Ishikawa (cell line): ENCODE measurements at regions not wholly inside any gene's neighbourhood (a gene's known extent, or its start where the extent isn't known, plus 50 kb on each side); places are given as distances from the start of the nearest gene placed in this dataset.

Source experiments
- NFIC ChIP-seq: IDR thresholded peaks from 2 replicates; pipeline ENCODE4 v1.6.1; 2012
- RAD21 ChIP-seq: IDR thresholded peaks from 2 replicates; pipeline ENCODE4 v1.6.1; 2012; ENCODE audit warnings: low read depth

GRCh38 chr3:24886501-24886900 lies 391.9 kb upstream of the THRB start:
- TF ChIP-seq RAD21 = no peak
- TF ChIP-seq NFIC = no peak
